Heart left ventricle (tissue), 13 donors: ENCODE measurements at regions not wholly inside any gene's neighbourhood (a gene's known extent, or its start where the extent isn't known, plus 50 kb on each side); places are given as distances from the start of the nearest gene placed in this dataset.

Experiments used
- CTCF ChIP-seq, 12 donors: fragments of 200-600 bp; sonication (generic) in 4 of 12; IDR thresholded peaks; one replicate each; pipeline versions ENCODE4 v1.5.0 to v1.8.0; 2018 to 2022; ENCODE audit warnings: antibody characterized with exemption in 12 of 12, mild to moderate bottlenecking in 5 of 12
- POLR2A ChIP-seq, 2 donors: fragments of 450-650 bp; IDR thresholded peaks; one replicate each; pipeline ENCODE4 v1.6.1; 2017; ENCODE audit warnings: antibody characterized with exemption in 2 of 2, mild to moderate bottlenecking in 2 of 2, moderate library complexity in 2 of 2
- donor health status: ischemic (EF 13 %, LVEDD 7.1; RV severe dilation, severe dysfunction).
- donor health status: DM: no; HTN: yes; CAD: no.
- donor health status: DM: no; HTN: no; CAD: no.
- donor health status: ischemic (EF 25% LVEDD 6.9; RV normal size, moderate dysfunction).
- donor health status: ischemic (EF 25% LVEDD 5.7; RV mildly dilated, moderate dysfunction).
- donor health status: ischemic (EF 35%, LVEDD 5.7; RV mildly dilated, moderate dysfunction).
- donor health status: nonischemic (EF 11% LVEDD 7.7; RV severe dilation, severe dysfunction).
- donor health status: DM: yes; HTN: yes; CAD: no.
- donor health status: PGD.
- donor health status: ischemic (EF 29% LVEDD 5.4; RV normal size, mild dysfunction).
- donor health status: nonischemic (EF 23%, LVEDD 6.1; RV moderate dilation, normal function).

- TF ChIP-seq POLR2A (IDR thresholded peaks at IDR 0.05) (no peak), CTCF (IDR thresholded peaks at IDR 0.05) (no peak)
Observed at GRCh38 chr10:65415318-65415717, 1510.5 kb upstream of the LRRTM3 start.
